Activated CD4-positive, alpha-beta memory T cell treated with anti-CD3 and anti-CD28 coated beads, Interleukin-2, amount 10 ng/mL, durations not matched to agents 7 days and 5 days (primary cell): ENCODE measurements at regions not wholly inside any gene's neighbourhood (a gene's known extent, or its start where the extent isn't known, plus 50 kb on each side); places are given as distances from the start of the nearest gene placed in this dataset.
"Not testable (repeated sequence)": the region's sequence is repeated elsewhere in the genome, so short reads cannot be mapped to it uniquely, and the experiment has no call there.

ENCODE experiments used
- CTCF ChIA-PET: fragments of 350-600 bp; sonication (Branson Sonifier 250); formaldehyde crosslinking; loops from one replicate; lab custom pipeline; 2021; ENCODE audit warnings: antibody characterized with exemption, inconsistent platforms; lab: Charles Lee
- POLR2A ChIA-PET: fragments of 350-600 bp; sonication (Branson Sonifier 250); formaldehyde crosslinking; loops from one replicate; lab custom pipeline; 2021; ENCODE audit warnings: antibody characterized with exemption; lab: Charles Lee
- DNase-seq: peaks from one replicate; pipeline ENCODE4 v3.0.0-alpha.2; 2020
- H3K27ac Mint-ChIP-seq: one replicate; pipeline ENCODE4 v1.8.0; 2021; ENCODE audit warnings: mild to moderate bottlenecking, mixed read lengths
- H3K27me3 Mint-ChIP-seq: one replicate; pipeline ENCODE4 v1.8.0; 2021; ENCODE audit warnings: mixed read lengths
- H3K36me3 Mint-ChIP-seq: one replicate; pipeline ENCODE4 v1.8.0; 2021; ENCODE audit warnings: low read depth, mixed read lengths
- H3K4me1 Mint-ChIP-seq: one replicate; pipeline ENCODE4 v1.8.0; 2021; ENCODE audit warnings: mixed read lengths
- H3K4me3 Mint-ChIP-seq: one replicate; pipeline ENCODE4 v1.8.0; 2021; ENCODE audit warnings: mild to moderate bottlenecking, mixed read lengths
- H3K9me3 Mint-ChIP-seq: one replicate; pipeline ENCODE4 v1.8.0; 2021; ENCODE audit warnings: mixed read lengths

DNA sequence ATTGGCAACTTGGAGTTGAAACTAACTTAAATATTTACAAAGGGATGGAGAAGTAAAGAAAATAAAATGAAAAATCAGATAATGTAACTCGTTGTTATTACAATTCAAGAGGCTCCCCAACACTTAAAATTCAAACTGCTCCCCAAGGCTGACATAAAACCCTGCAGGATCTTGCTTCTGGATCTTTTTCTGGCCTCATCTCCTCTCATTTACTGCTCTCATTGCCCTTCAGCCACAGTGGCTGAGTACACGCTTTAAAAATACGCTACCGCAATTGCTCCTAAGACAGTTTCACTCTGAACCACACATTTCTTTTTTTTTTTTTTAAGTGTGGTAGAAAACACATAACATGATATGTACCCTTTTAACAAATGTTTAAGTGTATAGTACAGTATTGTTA is 718.1 kb upstream of the ANO3 start:
- POLR2A ChIA-PET, result no interaction called here
- H3K9me3 Mint-ChIP-seq, result peaks cover 16% of the 10 kb centered on the region
- no peaks in the 10 kb centered on the region for H3K27me3 Mint-ChIP-seq
- H3K36me3 Mint-ChIP-seq, result peaks cover 2% of the 10 kb centered on the region
- no peak overlapping the region for H3K27ac Mint-ChIP-seq
- CTCF ChIA-PET, result no interaction called here
- no peak overlapping the region for H3K4me3 Mint-ChIP-seq
- DNase-seq, result no peak
- no peaks in the 10 kb centered on the region for H3K4me1 Mint-ChIP-seq

DNA sequence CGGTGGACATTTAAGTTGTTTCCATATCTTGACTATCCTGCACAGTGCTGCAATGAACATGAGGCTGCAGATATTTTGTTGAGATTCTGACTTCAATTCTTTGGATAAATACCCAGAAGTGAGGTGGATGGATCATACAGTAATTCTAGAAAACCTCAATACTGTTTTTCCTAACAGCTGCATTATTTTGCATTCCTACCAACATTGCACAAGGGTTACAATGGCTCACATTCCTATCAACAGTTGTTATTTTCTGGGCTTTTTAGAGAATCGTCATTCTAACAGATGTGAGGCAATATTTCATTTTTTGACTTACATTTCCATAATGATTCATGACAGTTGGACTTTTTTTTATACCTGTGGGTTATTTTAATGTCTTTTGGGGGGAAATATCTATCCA is 716.9 kb upstream of the ANO3 start:
- DNase-seq, result no peak
- H3K36me3 Mint-ChIP-seq, result peaks cover 2% of the 10 kb centered on the region
- H3K4me1 Mint-ChIP-seq, result no peaks in the 10 kb centered on the region
- H3K27me3 Mint-ChIP-seq, result no peaks in the 10 kb centered on the region
- H3K4me3 Mint-ChIP-seq, result no peak overlapping the region
- ChIA-PET CTCF (no interaction called here), POLR2A (no interaction called here)
- H3K9me3 Mint-ChIP-seq, result peaks cover 12% of the 10 kb centered on the region
- no peak overlapping the region for H3K27ac Mint-ChIP-seq

DNA sequence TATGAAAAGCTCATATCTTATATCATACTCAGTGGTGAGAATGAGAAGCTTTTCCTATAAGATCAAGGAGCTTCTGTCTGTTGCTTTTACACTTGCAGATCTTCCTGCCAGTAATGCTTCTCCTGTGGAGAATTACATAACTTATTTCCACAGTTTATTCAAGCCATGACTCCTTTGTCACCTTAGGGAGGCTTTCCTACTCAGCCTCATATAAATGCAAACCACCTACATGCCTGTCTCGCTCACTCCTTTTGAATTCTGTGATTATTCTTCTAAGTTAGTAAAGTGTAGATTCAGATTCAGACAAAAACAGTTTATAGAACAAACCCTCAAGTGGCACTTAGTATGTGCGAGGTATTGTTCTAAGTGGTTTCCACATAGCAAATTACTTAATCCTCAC is 716.1 kb upstream of the ANO3 start:
- no peak overlapping the region for H3K27ac Mint-ChIP-seq
- CTCF ChIA-PET, result no interaction called here
- H3K4me3 Mint-ChIP-seq, result no peak overlapping the region
- H3K36me3 Mint-ChIP-seq, result peaks cover 2% of the 10 kb centered on the region
- H3K27me3 Mint-ChIP-seq, result no peaks in the 10 kb centered on the region
- peaks cover 10% of the 10 kb centered on the region for H3K9me3 Mint-ChIP-seq
- DNase-seq, result no peak
- POLR2A ChIA-PET, result no interaction called here
- no peaks in the 10 kb centered on the region for H3K4me1 Mint-ChIP-seq

DNA sequence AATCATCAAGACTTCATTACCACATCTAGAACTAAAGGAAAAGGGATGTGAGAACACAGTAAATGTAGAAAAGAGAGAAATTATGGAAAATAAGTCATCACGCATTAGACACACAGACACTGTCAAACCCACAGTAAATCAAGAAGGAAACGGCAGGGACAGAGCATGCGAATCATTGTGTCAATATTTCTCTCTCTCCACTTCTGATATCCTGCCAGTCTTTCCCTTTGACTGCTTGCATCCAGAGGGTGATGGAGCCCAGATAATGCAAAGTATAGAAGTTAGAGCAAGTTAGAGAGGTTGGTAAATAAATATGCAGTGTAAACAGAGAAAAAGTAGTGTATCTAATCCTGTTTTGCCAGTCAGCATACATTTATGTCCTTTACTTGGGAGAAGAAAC is 706.8 kb upstream of the ANO3 start:
- no peaks in the 10 kb centered on the region for H3K4me1 Mint-ChIP-seq
- H3K9me3 Mint-ChIP-seq, result peaks cover 10% of the 10 kb centered on the region
- CTCF ChIA-PET, result no interaction called here
- H3K4me3 Mint-ChIP-seq, result no peak overlapping the region
- POLR2A ChIA-PET, result no interaction called here
- no peaks in the 10 kb centered on the region for H3K27me3 Mint-ChIP-seq
- no peak overlapping the region for H3K27ac Mint-ChIP-seq
- DNase-seq, result no peak
- no peaks in the 10 kb centered on the region for H3K36me3 Mint-ChIP-seq

DNA sequence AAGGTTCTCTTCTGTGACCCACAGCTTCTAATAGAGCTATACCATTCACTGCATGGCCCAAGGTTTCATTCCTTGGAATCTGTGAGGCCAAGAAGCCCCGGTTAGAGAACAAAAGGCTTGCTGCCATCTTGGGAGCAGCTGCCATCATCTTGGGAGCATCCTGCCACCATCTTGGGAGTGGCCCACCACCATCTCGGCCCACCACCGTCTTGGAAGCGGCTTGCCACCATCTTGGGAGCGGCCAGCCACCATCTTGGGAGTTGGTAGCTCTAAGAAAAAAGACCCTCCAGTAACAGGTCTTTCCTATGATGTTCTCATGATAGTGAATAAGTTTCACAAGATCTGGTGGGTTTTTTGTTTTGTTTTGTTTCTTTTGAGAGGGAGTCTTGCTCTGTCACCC is 703.9 kb upstream of the ANO3 start:
- Mint-ChIP-seq H3K4me3 (no peak overlapping the region), H3K9me3 (peaks cover 9% of the 10 kb centered on the region), H3K27me3 (no peaks in the 10 kb centered on the region), H3K4me1 (no peaks in the 10 kb centered on the region), H3K36me3 (no peaks in the 10 kb centered on the region), H3K27ac (no peak overlapping the region)
- no peak for DNase-seq
- POLR2A ChIA-PET, result no interaction called here
- CTCF ChIA-PET, result no interaction called here

DNA sequence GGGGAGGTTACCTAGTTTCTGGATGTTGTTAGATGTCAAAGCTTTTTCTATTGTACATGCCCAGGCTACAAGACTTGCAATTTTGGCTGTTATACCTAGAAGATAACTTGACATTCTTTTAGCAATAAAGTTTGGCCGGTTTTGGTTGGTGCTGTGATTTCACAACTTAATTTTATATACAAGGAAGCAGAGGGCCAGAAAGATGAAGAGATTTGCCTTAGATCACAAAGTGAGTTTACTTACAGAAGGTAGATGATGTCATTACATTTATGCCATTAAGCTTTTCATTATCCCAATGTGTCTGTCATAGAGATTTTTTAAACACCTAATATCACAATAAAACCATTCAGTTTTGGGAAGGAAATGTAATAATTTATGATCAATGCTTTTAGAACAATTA is 698.7 kb upstream of the ANO3 start:
- peaks cover 6% of the 10 kb centered on the region for H3K9me3 Mint-ChIP-seq
- DNase-seq, result no peak
- H3K4me3 Mint-ChIP-seq, result no peak overlapping the region
- ChIA-PET CTCF (no interaction called here), POLR2A (no interaction called here)
- H3K36me3 Mint-ChIP-seq, result no peaks in the 10 kb centered on the region
- H3K27ac Mint-ChIP-seq, result no peak overlapping the region
- no peaks in the 10 kb centered on the region for H3K27me3 Mint-ChIP-seq
- no peaks in the 10 kb centered on the region for H3K4me1 Mint-ChIP-seq

DNA sequence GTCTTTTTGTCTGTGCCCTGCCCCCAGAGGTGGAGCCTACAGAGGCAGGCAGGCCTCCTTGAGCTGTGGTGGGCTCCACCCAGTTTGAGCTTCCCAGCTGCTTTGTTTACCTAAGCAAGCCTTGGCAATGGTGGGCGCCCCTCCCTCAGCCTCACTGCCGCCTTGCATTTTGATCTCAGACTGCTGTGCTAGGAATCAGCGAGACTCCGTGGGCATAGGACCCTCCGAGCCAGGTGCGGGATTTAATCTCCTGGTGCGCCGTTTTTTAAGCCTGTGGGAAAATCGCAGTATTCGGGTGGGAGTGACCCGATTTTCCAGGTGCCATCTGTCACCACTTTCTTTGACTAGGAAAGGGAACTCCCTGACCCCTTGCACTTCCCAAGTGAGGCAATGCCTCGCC is 682.7 kb upstream of the ANO3 start:
- not testable (repeated sequence) for H3K27ac Mint-ChIP-seq, DNase-seq

DNA sequence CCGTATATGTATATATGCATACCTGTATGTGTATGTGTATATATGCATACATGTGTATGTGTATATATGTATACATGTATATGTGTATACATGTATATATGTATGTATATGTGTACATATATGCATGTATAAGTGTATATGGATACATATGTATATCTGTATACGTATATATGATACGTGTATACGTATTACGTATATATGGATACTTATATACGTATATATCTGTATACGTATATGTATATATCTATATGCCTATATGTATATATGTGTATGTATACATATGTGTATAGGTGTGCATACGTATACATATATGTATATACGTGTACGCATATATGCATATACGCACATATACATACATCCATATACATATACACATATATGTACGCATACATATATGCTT is 681.6 kb upstream of the ANO3 start:
- no peak overlapping the region for H3K27ac Mint-ChIP-seq
- no peaks in the 10 kb centered on the region for H3K4me1 Mint-ChIP-seq
- no peaks in the 10 kb centered on the region for H3K36me3 Mint-ChIP-seq
- ChIA-PET POLR2A (no interaction called here), CTCF (no interaction called here)
- peaks cover 6% of the 10 kb centered on the region for H3K9me3 Mint-ChIP-seq
- H3K4me3 Mint-ChIP-seq, result no peak overlapping the region
- no peaks in the 10 kb centered on the region for H3K27me3 Mint-ChIP-seq
- no peak for DNase-seq

More for the DNA sequence above, 682.7 kb upstream of the ANO3 start:
- H3K9me3 Mint-ChIP-seq, POLR2A ChIA-PET, CTCF ChIA-PET, H3K4me1 Mint-ChIP-seq, H3K4me3 Mint-ChIP-seq, H3K36me3 Mint-ChIP-seq, H3K27me3 Mint-ChIP-seq: not testable (repeated sequence)

DNA sequence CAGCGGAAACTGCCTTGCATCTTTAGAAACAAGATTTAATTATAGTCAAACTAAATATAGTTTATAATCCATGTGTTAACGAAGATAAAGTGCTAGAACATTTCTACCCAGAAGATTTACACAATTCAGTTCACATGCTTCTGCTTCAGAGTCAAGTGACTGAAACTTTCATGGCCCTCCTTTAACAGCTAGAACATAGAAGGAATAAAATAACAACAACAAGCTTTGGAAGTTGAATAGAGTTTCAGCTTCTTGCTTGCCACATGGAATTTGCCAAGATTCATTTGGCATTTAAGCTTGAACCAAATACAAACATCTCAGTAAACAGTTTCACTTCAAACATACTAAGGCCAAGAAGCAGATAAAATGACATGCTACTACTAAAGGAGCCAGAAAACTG is 676.3 kb upstream of the ANO3 start:
- CTCF ChIA-PET, result no interaction called here
- no peaks in the 10 kb centered on the region for H3K4me1 Mint-ChIP-seq
- no peak for DNase-seq
- no peaks in the 10 kb centered on the region for H3K36me3 Mint-ChIP-seq
- H3K27me3 Mint-ChIP-seq, result no peaks in the 10 kb centered on the region
- H3K9me3 Mint-ChIP-seq, result peaks cover 3% of the 10 kb centered on the region
- no peak overlapping the region for H3K27ac Mint-ChIP-seq
- POLR2A ChIA-PET, result no interaction called here
- no peak overlapping the region for H3K4me3 Mint-ChIP-seq

DNA sequence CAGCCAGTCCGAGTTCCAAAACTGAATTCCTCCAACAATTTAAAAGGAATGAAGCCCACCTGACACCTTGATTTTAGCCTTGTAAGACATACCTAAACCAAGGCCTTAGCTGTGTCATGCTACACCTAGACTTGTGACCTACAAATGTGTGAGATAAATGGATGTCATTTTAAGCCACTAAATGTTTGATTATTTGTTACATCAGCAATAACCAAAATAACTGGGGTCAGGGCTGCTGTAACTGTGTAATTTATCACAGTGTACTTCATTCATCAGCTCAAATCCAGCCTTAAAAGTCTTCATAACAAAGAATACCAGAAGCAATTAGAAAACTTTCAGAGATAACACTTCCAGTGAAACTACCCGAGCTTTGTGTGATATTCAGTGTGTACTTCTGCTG is 673.0 kb upstream of the ANO3 start:
- Mint-ChIP-seq H3K27ac (no peak overlapping the region), H3K9me3 (peaks cover 7% of the 10 kb centered on the region), H3K4me1 (no peaks in the 10 kb centered on the region), H3K4me3 (no peak overlapping the region), H3K36me3 (no peaks in the 10 kb centered on the region), H3K27me3 (no peaks in the 10 kb centered on the region)
- DNase-seq, result no peak
- ChIA-PET POLR2A (no interaction called here), CTCF (no interaction called here)

DNA sequence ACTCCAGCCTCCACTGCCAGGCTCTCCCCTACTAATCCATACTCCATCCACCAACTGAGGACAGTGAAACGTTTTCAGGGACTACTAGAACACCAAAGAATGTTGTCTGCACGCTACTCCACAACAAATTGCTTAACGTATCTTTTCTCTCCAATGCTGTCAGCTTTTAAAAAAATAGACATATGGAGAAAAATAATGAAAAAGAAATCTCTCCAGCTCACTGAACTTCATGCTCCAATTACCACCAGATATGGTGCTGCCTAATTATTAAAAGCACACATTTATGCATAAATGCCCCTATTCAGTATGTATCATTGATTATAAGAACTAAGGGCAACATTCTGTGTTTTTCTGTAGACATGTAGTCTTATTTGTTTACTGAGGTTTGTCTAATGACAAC is 672.2 kb upstream of the ANO3 start:
- no peak overlapping the region for H3K4me3 Mint-ChIP-seq
- CTCF ChIA-PET, result no interaction called here
- no peaks in the 10 kb centered on the region for H3K4me1 Mint-ChIP-seq
- no peak overlapping the region for H3K27ac Mint-ChIP-seq
- peaks cover 7% of the 10 kb centered on the region for H3K9me3 Mint-ChIP-seq
- POLR2A ChIA-PET, result no interaction called here
- H3K27me3 Mint-ChIP-seq, result no peaks in the 10 kb centered on the region
- DNase-seq, result no peak
- H3K36me3 Mint-ChIP-seq, result no peaks in the 10 kb centered on the region

DNA sequence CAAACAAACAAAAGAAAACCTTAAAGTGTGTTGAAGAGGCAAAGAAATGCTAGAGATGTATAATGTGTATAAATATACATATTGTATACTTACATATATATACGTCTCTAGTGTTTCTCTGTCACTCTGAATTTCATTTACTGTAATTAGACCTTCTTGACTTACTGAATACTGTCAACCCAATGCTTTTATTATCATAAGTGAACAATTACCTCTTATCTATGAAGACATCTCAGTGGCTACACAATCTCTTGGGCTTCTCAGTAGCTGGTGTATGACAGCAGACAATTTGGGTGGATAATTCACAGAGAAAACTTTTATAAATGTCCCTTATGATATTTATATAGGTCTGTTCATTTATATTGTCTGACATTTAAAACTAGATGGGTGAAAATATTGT is 664.1 kb upstream of the ANO3 start:
- ChIA-PET POLR2A (no interaction called here), CTCF (no interaction called here)
- no peaks in the 10 kb centered on the region for H3K36me3 Mint-ChIP-seq
- H3K27me3 Mint-ChIP-seq, result no peaks in the 10 kb centered on the region
- no peak overlapping the region for H3K27ac Mint-ChIP-seq
- H3K4me1 Mint-ChIP-seq, result no peaks in the 10 kb centered on the region
- H3K9me3 Mint-ChIP-seq, result peaks cover 6% of the 10 kb centered on the region
- H3K4me3 Mint-ChIP-seq, result no peak overlapping the region
- no peak for DNase-seq

DNA sequence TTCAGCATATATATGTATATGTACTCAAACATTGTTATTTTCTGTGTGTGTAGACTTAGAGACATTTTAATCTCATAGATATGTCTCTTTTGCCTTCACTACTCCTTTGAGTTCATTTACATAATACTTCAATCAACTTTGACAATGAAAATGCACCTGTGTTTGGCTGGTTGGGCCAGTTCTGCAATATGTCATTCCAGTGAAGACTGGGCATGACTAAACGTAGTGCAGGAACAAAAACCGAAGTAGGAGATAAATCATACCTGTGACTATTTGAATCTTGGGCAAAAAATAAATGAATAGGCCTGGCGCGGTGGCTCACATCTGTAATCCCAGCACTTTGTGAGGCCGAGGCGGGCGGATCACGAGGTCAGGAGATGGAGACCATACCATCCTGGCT is 640.0 kb upstream of the ANO3 start:
- Mint-ChIP-seq H3K27ac (no peak overlapping the region), H3K36me3 (no peaks in the 10 kb centered on the region), H3K27me3 (no peaks in the 10 kb centered on the region), H3K4me1 (no peaks in the 10 kb centered on the region), H3K9me3 (peaks cover 17% of the 10 kb centered on the region), H3K4me3 (no peak overlapping the region)
- ChIA-PET POLR2A (no interaction called here), CTCF (no interaction called here)
- no peak for DNase-seq

DNA sequence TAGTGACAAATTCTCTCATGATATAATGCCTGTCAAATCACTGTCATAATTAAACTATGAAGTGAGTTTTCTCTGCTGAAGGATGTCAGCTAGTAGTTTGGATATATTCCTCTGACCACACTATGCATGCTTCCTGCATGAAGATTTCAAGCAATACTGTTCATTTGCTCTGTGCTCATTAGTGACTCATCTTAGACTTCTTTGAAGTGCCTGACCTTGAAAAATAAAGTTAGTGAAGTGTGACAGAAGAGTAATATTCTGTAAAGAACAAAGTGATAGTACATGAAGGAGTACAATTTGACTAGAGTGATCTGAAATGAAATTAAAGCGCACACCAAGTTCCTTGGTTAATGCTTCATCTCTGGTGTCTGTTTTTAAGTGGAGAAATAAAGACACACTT is 629.5 kb upstream of the ANO3 start:
- H3K9me3 Mint-ChIP-seq, result peaks cover 9% of the 10 kb centered on the region
- H3K4me3 Mint-ChIP-seq, result no peak overlapping the region
- POLR2A ChIA-PET, result no interaction called here
- H3K36me3 Mint-ChIP-seq, result no peaks in the 10 kb centered on the region
- CTCF ChIA-PET, result no interaction called here
- H3K4me1 Mint-ChIP-seq, result no peaks in the 10 kb centered on the region
- no peak overlapping the region for H3K27ac Mint-ChIP-seq
- H3K27me3 Mint-ChIP-seq, result no peaks in the 10 kb centered on the region
- no peak for DNase-seq

DNA sequence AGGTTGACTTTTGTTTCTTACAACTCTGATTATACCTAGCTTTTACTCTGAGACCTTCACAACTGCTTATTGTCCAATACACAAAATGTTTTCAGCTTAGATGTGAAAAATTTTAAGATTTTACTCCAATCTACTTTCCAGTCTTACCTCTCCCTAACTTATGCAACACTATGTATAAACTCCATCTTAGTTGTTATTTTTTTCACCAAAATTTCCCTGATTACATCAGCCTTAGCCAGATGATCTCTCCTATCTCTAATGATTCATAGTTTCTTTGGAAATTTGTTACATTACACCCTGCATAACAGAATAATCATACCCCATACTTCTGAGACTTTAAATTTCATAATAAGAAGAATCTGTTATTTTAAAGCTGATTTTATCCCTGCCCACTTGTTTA is 621.0 kb upstream of the ANO3 start:
- Mint-ChIP-seq H3K9me3 (peaks cover 6% of the 10 kb centered on the region), H3K36me3 (no peaks in the 10 kb centered on the region), H3K27ac (no peak overlapping the region), H3K27me3 (no peaks in the 10 kb centered on the region), H3K4me1 (no peaks in the 10 kb centered on the region), H3K4me3 (no peak overlapping the region)
- ChIA-PET POLR2A (no interaction called here), CTCF (no interaction called here)
- DNase-seq, result no peak
